PC-3 (cell line): ENCODE measurements at regions not wholly inside any gene's neighbourhood (a gene's known extent, or its start where the extent isn't known, plus 50 kb on each side); places are given as distances from the start of the nearest gene placed in this dataset.

Experiments
- ATAC-seq: fragments of 200-7000 bp; cut with Tn5 transposase; 2 replicates; pipeline ENCODE4 v1.9.1; 2020; ENCODE audit warnings: mild to moderate bottlenecking, moderate library complexity
- BruUV-seq: library from RNA; stranded (reverse); fragments of 400-500 nt; replicated peaks from 2 replicates; lab custom pipeline; 2021; lab: Mats Ljungman, UMichigan
- CTCF ChIA-PET: fragments of 300-600 bp; sonication (Branson Sonifier 250); formaldehyde crosslinking; loops from one replicate; lab custom pipeline; 2022; ENCODE audit warnings: antibody characterized with exemption; lab: Charles Lee
- POLR2A ChIA-PET: fragments of 300-600 bp; sonication (Branson Sonifier 250); formaldehyde crosslinking; loops from one replicate; lab custom pipeline; 2022; ENCODE audit warnings: antibody characterized with exemption; ENCODE audit not compliant: unreplicated experiment; lab: Charles Lee
- DNase-seq: peaks from one replicate; pipeline ENCODE4 v3.0.0-alpha.2; 2015
- H2AFZ ChIP-seq: fragments of 300-600 bp; sonication (generic); 2 replicates; pipeline ENCODE4 v1.6.0; 2016; ENCODE audit warnings: antibody characterized with exemption, low read length
- H3F3A ChIP-seq: fragments of 300-600 bp; sonication (generic); one replicate; pipeline ENCODE4 v1.6.0; 2017; ENCODE audit warnings: antibody characterized with exemption, low read length, control low read depth, mild to moderate bottlenecking; ENCODE audit not compliant: unreplicated experiment
- H3K27ac ChIP-seq: fragments of 300-600 bp; sonication (generic); 2 replicates; pipeline ENCODE4 v1.5.1; 2016; ENCODE audit warnings: mild to moderate bottlenecking, low read length
- H3K27me3 ChIP-seq: fragments of 300-600 bp; sonication (generic); 2 replicates; pipeline ENCODE4 v1.6.1; 2016; ENCODE audit warnings: low read length, mixed read lengths
- H3K36me3 ChIP-seq: fragments of 300-600 bp; sonication (generic); 2 replicates; pipeline ENCODE4 v1.6.1; 2016; ENCODE audit warnings: low read depth, mixed run types, low read length, mixed read lengths
- H3K4me1 ChIP-seq: fragments of 300-600 bp; sonication (generic); 2 replicates; pipeline ENCODE4 v1.5.1; 2016; ENCODE audit warnings: low read length; ENCODE audit not compliant: insufficient read depth
- H3K4me2 ChIP-seq: fragments of 300-600 bp; sonication (generic); 2 replicates; pipeline ENCODE4 v1.6.0; 2016; ENCODE audit warnings: low read length
- H3K4me3 ChIP-seq: fragments of 300-600 bp; sonication (generic); 2 replicates; pipeline ENCODE4 v1.5.1; 2016; ENCODE audit warnings: mild to moderate bottlenecking, low read length, mixed read lengths
- H3K79me2 ChIP-seq: fragments of 300-600 bp; sonication (generic); 2 replicates; pipeline ENCODE4 v1.6.1; 2017; ENCODE audit warnings: low read length, mixed read lengths
- H3K9ac ChIP-seq: fragments of 300-600 bp; sonication (generic); 2 replicates; pipeline ENCODE4 v1.6.0; 2016; ENCODE audit warnings: mild to moderate bottlenecking, low read length
- H3K9me2 ChIP-seq: fragments of 300-600 bp; sonication (generic); replicated peaks from 2 replicates; pipeline ENCODE4 v1.6.1; 2016; ENCODE audit warnings: mixed run types, low read length, mixed read lengths
- H3K9me3 ChIP-seq: fragments of 300-600 bp; sonication (generic); 2 replicates; pipeline ENCODE4 v1.6.1; 2016; ENCODE audit warnings: low read length, mixed read lengths
- H4K20me1 ChIP-seq: fragments of 300-600 bp; sonication (generic); 2 replicates; pipeline ENCODE4 v1.6.1; 2016; ENCODE audit warnings: low read length, mixed read lengths
- EZH2 ChIP-seq: fragments of 300-600 bp; sonication (generic); IDR thresholded peaks from one replicate; pipeline ENCODE4 v1.6.1; 2017; ENCODE audit warnings: antibody characterized with exemption, mild to moderate bottlenecking, low read length; ENCODE audit not compliant: unreplicated experiment
- EZH2phosphoT487 ChIP-seq: fragments of 300-600 bp; sonication (generic); IDR thresholded peaks from 2 replicates; pipeline ENCODE4 v1.6.1; 2018; ENCODE audit warnings: mild to moderate bottlenecking, antibody characterized with exemption, low read length, borderline replicate concordance
- intact Hi-C: fragments of 100-400 bp; cut with micrococcal nuclease; formaldehyde crosslinking; loops from 2 replicates; pipeline ENCODE4 v1.9.0; 2023
- TF ChIP-seq, protein P1 (sequence below): fragments of 300-600 bp; sonication (generic); conservative IDR thresholded peaks from 2 replicates; pipeline ENCODE4 v1.5.1; 2017; ENCODE audit warnings: antibody characterized with exemption, low read depth, mild to moderate bottlenecking, low read length

DNA sequence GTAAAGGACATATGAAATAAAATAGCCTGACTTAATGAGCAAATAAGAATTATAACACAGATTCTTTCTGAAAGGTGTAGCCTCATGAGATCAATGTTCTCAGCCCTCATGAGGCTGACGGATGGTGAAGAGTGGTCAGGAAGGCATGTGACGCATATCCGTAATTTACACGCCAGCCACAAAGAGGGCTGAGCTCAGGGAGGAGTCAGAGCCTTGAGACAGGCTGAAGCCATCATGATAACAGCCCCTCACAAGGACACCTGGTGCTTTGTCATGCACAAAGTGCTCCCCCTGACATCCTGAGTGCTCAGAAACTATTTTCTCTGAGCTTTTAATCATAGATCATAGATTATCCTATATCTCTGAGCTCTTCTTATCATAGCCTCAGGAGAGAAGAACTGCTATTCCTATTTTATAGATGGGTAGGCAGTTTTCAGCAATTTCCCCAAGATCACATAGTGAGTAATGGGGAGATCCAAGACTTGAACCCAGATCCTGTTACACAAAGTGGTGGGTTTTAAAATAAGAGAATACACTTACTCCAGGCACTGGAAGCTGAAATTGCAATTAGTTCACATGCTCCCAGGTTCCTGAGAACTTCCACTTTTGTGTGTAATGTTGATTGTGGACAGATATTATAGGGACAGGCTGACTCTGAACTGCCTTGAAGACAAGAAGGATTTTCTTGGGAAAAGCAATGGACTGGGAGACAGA is 267.1 kb downstream of the RPLP1 start:
- Histone ChIP-seq H2AFZ (no peak overlapping the region), H3F3A (peaks cover 4% of the 10 kb centered on the region), H3K9me3 (no peaks in the 10 kb centered on the region), H3K79me2 (no peaks in the 10 kb centered on the region), H3K36me3 (no peaks in the 10 kb centered on the region), H4K20me1 (no peaks in the 10 kb centered on the region), H3K9me2 (no peaks in the 10 kb centered on the region), H3K27ac (no peak overlapping the region), H3K4me2 (no peak overlapping the region), H3K9ac (no peak overlapping the region), H3K4me1 (peaks cover 10% of the 10 kb centered on the region), H3K4me3 (no peak overlapping the region), H3K27me3 (0 out of 2 replicates have a peak, but pooled peaks cover 2% of the 10 kb centered on the region)
- no TSS peak for BruUV-seq
- TF ChIP-seq EZH2 (no peak), EZH2phosphoT487 (no peak)
- TF ChIP-seq, protein P1, sequence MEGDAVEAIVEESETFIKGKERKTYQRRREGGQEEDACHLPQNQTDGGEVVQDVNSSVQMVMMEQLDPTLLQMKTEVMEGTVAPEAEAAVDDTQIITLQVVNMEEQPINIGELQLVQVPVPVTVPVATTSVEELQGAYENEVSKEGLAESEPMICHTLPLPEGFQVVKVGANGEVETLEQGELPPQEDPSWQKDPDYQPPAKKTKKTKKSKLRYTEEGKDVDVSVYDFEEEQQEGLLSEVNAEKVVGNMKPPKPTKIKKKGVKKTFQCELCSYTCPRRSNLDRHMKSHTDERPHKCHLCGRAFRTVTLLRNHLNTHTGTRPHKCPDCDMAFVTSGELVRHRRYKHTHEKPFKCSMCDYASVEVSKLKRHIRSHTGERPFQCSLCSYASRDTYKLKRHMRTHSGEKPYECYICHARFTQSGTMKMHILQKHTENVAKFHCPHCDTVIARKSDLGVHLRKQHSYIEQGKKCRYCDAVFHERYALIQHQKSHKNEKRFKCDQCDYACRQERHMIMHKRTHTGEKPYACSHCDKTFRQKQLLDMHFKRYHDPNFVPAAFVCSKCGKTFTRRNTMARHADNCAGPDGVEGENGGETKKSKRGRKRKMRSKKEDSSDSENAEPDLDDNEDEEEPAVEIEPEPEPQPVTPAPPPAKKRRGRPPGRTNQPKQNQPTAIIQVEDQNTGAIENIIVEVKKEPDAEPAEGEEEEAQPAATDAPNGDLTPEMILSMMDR, result no peak
- DNase-seq, result no peak
- ChIA-PET CTCF (no interaction called here), POLR2A (no interaction called here)
- ATAC-seq, result no peak
- intact Hi-C loops, result loop anchor here (2.0 kb wide), 1 partner anchor 125 kb away; no protein-coding TSS in a partner anchor

GRCh38 chr15:69720536-69720935 is 267.9 kb downstream of the RPLP1 start:
- no peak overlapping the region for H3K9ac ChIP-seq
- H3F3A ChIP-seq, result peaks cover 4% of the 10 kb centered on the region
- H3K79me2 ChIP-seq, result no peaks in the 10 kb centered on the region
- H3K4me1 ChIP-seq, result peaks cover 5% of the 10 kb centered on the region; the same call in 1 of the 2 replicates
- intact Hi-C loops, result loop anchor here (2.0 kb wide), 1 partner anchor 126 kb away; no protein-coding TSS in a partner anchor
- no peaks in the 10 kb centered on the region for H3K9me3 ChIP-seq
- DNase-seq, result no peak
- H3K36me3 ChIP-seq, result no peaks in the 10 kb centered on the region
- CTCF ChIA-PET, result no interaction called here
- H3K4me3 ChIP-seq, result no peak overlapping the region
- no peak for ATAC-seq
- H3K27me3 ChIP-seq, result 0 out of 2 replicates have a peak, but pooled peaks cover 3% of the 10 kb centered on the region
- no peak overlapping the region for H3K27ac ChIP-seq
- no peak overlapping the region for H3K4me2 ChIP-seq
- TF ChIP-seq, protein P1, result no peak
- no peak for TF ChIP-seq EZH2
- no peak for TF ChIP-seq EZH2phosphoT487
- POLR2A ChIA-PET, result no interaction called here
- H2AFZ ChIP-seq, result no peak overlapping the region
- BruUV-seq, result no TSS peak
- no peaks in the 10 kb centered on the region for H3K9me2 ChIP-seq
- H4K20me1 ChIP-seq, result no peaks in the 10 kb centered on the region

DNA sequence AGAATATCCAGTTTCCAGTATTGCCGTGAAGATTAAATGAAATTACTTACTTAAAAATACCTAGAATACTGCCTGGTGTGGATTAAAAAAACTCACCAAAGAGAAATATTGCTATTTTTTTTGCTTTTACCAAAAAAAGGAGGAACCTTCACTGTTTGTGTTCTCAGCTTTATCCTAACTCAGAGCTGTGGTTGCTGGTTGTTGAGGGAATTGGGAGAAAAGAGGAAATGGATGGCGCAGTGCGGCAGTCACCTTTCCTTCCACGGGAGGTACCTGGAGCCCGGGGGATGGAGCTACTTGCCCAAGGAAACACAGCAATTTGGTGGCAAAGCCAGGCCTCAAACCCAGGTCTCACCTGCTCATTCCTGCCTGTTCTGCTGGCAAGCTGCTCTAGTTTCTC is 270.3 kb downstream of the RPLP1 start:
- no peaks in the 10 kb centered on the region for H3K9me2 ChIP-seq
- no peak for ATAC-seq
- ChIA-PET CTCF (no interaction called here), POLR2A (no interaction called here)
- H3K9me3 ChIP-seq, result no peaks in the 10 kb centered on the region
- no peaks in the 10 kb centered on the region for H3K36me3 ChIP-seq
- no peak overlapping the region for H3K9ac ChIP-seq
- H4K20me1 ChIP-seq, result no peaks in the 10 kb centered on the region
- no peaks in the 10 kb centered on the region for H3K79me2 ChIP-seq
- BruUV-seq, result no TSS peak
- H3K27me3 ChIP-seq, result 0 out of 2 replicates have a peak, but pooled peaks cover 3% of the 10 kb centered on the region
- TF ChIP-seq, protein P1, result no peak
- no peak for TF ChIP-seq EZH2phosphoT487
- TF ChIP-seq EZH2, result no peak
- peaks cover 5% of the 10 kb centered on the region; the same call in 1 of the 2 replicates for H3K4me1 ChIP-seq
- H3K27ac ChIP-seq, result no peak overlapping the region
- peaks cover 4% of the 10 kb centered on the region for H3F3A ChIP-seq
- no peak overlapping the region for H3K4me2 ChIP-seq
- H2AFZ ChIP-seq, result no peak overlapping the region
- intact Hi-C loops, result no loop called here
- DNase-seq, result no peak
- H3K4me3 ChIP-seq, result no peak overlapping the region
